NCI-H1105 treated with DMSO at 0.1 percent for 48 hours (cell line): ENCODE measurements at regions not wholly inside any gene's neighbourhood (a gene's known extent, or its start where the extent isn't known, plus 50 kb on each side); places are given as distances from the start of the nearest gene placed in this dataset.

Experiments used
- DNase-seq: peaks from one replicate; lab custom pipeline; 2025; lab: John Stamatoyannopoulos, UW

DNA sequence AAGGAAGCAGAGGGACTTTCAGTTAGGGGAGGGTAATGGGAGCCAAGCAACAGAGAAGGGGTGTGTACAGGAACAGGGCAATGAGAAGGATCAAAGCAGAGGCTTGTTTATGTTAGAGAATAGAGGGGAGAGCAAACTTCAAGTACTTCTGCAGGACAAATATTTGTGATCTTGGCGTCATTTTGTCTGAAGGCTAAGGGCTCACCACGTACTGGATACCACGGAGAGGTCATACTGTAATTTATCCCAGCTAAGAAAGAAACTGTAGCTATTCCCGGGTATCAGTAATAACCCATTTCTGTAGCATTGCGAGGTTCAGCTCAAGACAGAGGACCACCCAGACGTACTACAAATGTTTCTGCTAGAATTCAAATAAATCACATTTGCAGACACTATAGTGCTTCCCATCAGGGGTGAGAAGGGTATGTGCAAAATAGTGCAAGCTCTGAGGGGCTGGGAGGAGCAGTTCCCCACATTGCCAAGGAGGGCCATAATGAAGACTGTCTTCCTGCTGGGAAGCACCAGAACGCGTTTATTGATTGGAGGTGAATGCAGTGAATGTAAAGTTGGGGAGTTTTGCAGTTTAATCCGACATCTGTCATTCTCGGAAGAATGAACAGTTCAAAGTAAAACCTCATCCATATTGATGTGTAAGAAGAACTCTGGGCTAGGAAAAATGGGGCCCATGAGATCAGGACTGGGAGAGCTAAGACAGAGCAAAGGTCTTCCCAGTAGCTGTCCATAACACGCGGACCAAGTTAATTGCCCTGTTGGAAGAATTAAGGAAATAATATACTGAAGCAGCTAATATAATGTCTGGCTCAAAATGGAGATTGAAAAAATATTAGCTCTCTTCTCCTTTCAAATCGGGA, 136.9 kb downstream of the RWDD3 start:
- no peak for DNase-seq

DNA sequence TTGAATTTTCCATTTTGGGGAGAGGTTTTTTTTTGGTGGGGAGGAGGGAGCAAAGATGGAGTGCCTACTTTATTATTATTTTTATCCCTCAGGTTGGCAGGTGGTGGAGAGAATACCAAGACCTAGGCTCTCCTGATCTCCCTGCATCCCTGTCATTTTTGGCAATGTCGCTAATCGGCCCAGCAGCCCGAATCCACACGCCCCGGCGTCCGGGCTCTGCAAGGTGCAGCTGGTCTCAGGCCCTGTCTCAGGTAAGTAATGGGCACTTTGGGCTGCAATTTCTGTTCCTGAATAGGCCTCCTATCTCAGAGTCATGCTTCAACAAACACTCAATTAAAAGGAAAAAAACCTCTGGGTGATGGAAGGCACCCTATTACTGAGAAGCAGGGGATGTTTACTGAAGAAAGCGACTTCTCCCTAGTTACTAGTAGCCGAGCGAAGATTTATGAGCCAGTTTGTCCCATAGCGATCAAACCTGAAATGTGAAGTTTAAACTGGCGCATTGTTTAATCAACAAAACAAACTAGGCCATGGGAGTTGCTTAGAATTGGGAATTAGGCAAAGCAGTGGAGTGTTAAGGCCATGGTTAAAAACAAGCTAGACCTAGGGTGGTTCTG, 137.8 kb downstream of the RWDD3 start:
- DNase-seq: peak; percentile 89

DNA sequence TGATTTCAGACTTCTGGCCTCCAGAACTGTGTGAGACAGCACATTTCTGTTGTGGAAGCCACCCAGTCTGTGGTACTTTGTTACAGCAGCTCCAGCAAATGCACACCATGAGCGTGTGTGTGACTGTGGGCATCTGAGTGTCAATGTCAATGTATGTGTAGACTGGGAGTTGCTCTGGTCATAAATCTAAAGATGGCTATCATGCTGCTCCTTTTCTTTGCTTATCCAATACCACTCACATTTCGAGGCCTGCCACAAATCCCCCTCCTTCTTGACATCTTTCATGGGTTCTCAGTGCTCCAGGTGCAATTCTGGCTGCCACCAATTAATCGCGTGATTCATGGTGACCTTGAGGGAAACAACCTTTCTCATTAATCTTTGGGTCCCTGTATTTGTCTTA, 141.2 kb downstream of the RWDD3 start:
- no peak for DNase-seq

DNA sequence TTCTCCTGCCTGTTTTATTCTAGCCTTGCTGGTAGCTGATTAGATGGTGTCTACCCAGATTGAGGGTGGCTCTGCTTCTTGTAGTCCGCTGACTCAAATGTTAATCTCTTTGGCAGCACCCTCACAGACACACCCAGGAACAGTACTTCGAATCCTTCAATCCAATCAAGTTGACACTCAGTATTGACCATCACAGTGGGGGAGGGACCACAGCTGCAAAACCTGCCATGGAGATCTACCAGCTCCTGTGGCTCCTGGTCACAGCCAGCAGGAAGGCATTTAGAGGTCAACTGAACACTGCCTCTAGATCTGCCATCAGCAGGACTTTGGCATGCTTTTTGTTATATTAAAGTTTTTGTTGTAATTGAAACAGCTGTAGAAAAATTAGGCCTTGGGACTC, 146.9 kb downstream of the RWDD3 start:
- DNase-seq: no peak

DNA sequence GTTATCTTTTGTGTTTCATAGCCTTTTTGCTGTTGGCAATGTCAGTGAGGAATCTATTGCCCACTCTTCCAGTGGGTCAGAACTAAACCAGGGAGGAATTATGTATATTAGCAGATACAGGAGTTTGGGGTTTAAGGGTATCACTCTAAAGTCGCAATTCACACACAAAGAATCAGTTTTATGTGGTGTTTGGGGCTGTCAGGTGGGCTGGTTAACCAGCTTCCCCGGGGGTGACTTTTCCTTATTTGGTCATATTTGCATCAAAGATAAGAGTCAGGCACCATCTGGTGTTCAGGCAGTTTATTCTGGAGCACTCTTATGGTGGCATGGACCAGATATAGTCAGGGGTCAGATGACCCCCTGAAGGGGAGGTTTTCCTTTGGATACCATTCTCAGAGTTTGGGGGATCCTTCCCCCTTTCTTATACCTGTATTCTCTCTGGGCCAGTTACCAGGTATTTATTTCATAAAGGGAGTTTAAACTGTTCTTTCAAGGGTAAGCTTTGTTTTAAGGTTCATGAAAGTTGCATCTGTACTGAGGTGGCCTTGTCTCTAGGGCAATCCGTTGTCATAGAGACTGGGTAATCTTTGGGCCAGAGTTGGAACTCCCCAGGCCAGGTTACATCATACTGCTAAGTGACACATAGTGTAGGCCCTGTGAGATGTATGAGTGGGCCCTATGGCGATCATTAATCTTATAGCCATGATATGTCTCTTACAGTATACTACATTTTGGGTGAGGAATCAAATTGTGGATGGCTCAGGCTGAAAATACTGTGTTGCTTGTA, 148.2 kb downstream of the RWDD3 start:
- DNase-seq: no peak

DNA sequence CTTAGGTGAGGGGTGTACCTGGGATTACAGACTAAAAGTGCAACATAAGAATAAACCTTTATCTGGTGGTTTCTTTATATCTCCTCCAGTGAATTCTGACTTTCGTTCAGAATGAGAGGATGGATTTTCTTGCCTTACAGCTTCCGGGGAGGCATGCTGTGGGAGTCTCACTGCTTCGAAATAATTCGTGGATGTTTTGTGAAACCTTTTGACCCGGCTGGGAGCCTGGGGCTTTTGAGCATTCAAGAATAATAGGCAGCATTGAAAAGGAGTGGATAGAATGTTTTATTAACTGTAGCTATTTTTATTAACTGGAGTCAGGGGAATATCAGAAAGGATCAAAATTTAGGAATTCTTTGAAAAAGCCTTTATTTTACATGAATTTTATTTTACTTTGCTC, 149.1 kb downstream of the RWDD3 start:
- no peak for DNase-seq

DNA sequence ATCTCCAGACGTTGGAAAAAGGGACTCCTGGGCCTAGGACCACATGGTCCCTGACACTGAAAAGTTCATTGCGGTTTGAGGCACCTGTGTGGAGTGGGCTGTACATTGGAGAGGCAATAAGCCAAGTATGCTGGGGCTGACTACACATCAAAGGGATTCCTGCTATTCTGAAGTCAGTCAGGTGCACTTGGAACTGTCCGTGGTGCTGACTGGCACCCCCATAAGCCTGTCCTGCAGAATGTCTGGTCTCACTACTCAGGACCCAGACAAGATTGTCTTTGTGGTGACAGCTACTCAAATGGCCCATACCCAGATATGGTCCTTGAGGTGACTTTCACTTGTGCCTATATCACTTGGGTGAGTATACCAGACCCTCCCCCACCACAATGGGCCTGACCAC, 150.6 kb downstream of the RWDD3 start:
- DNase-seq: no peak

DNA sequence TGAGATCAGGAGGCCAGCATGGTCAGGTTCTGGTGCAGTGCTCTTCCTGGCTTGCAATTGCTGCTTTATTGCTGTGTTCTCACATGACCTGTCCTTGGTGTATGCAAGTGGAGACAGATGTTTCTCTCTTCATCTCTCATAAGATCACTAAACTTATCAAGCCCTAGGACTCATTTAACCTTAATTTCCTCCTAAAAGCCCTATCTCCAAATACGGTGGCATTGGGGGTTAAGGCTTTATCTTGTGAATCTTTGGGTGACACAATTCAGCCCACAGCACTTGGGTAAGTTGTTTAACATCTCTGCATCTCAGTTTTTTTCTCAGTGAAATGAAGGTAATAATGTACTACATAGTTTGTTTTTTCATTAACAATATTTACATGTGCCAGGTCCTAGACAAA, 152.4 kb downstream of the RWDD3 start:
- DNase-seq: no peak

DNA sequence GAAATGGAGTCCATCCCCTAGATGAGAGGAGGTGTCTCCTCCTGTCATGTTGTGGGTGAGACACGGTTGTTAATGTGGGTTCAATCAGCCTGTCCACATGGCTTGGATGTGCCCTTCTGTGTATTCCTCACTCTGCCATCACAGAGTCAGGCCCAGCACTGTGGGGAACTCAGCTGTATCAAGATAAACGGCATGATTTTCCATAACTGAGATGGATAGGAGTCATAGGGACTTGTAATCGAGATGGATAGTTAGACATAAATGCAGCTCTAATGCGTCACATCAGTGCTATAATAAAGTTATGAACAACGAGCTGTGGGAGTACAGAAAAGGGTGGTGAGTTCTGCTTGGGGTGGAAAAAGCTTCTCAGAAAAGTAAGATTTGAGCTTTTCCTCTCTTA, 152.9 kb downstream of the RWDD3 start:
- no peak for DNase-seq

DNA sequence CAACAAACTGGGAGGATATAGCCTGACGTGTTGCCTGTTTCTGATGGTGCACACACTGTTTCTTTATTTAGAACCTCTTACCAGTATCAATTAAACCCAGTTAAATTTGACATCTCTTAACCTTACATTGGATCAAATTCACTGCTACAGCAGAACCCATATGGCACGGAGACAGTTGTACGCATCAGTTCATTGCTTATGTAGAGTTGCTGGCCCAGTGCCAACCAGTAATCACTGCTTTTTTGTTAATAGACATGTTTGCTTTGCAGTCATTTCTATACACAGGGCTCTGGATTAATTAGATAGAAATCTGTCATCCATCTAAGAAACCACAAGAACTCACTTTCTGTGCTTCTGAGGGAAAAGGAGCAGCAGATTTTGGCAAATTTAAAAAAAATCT, 154.0 kb downstream of the RWDD3 start:
- peak; percentile 93 for DNase-seq

DNA sequence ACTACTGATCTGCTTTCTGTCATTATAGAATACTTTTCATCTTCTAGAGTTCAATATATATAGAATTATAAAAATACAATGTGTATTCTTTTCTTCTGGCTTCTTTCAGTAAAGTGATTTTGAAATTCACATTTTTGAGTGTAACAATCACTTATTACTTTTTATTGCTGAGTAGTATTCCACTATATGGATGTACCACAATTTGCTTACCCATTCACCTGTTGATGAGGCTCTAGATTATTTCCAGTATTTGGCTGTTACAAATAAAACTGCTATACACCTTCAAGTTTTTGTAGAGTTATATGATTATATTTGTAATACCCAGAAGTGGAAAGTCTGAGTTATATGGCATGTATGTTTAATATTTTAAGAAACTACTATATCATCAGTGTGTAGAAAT, 159.4 kb downstream of the RWDD3 start:
- DNase-seq: no peak

DNA sequence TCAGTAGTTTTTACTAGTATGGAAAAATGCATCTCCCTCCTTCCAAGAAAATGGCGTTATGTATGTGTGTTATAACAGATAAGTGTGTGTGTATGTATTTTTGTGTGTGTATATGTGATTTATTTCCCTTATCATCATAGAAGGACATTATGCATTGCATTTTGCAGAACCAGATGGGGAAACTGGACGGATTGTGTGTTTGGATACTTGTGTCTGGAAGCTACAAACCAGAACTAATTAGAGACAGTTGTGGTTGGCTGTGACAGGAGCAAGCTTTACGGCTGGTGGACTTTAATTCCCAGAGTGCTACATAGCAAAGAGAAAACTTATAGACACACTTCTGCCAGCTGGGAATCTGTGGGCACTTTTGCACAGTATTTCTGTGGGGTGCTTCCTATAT, 162.5 kb downstream of the RWDD3 start:
- DNase-seq: no peak

DNA sequence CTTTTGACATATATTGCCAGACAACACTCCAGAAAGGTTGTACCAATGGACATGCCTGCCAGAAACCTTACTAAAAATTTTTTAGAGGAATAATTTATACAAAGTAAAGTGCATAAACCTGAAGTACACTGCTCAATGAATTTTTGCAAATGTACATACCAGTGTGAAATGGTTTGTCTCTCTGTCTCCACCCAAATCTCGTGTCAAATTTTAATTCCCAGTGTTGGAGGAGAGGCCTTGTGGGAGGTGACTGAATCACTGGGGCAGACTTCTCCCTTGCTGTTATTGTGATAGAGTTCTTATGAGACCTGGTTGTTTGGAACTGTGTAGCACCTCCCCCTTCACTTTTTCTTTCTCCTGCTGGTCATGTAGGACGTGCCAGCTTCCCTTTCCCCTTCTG, 168.8 kb downstream of the RWDD3 start:
- DNase-seq: no peak

DNA sequence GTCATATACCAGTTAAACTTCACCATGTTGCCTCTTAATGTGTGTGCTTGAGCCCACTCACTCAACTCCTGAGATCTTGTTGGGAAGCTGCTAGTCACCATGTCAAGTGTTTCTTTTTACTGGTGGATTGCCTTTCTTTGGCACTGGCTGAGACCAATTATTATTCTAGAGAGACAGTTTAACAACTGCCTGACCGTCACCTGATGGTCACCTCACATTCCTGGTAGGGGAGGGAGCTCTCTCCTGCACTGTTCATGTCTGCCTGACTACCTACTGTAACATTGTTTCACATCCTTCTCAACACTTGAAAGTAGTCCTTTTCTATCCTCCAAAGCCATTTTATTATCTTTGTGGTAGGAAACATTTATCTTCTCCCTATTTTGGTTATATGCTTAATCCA, 172.3 kb downstream of the RWDD3 start:
- DNase-seq: no peak

DNA sequence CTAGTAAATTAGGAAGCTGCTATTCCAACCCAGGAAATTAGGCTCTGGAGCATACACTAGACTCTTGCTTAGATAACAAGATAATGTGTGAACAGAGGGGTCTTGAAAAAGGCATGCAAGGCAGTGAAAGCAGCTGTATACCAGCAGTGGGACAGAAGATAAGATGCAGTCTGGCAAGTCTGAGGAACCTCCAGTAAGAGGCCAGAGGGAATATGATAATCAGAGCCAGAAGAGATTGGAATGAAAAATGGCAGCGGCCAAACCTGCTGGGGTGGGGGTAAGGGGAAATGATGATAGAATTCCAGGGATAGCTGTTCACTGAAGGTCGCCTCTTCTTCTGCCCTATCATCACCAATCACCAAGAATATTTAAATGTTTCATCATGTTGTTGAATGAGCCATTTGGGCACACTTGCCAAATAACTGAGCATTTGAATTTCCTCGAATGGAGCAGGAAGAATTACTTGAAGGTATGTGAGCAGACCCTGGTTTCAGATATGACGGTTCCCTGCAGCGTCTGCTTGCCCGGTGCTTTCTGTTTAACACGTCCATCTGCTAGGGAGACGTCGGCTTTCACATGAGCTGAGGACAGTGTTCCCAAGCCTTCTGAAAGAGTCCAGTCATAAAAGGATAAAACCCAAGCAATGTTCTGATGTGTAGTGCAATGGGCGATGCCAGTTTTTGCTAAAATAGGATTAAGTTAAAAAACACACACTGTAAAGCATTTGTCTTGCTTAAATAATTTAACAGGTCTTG, 173.3 kb downstream of the RWDD3 start:
- DNase-seq: no peak

DNA sequence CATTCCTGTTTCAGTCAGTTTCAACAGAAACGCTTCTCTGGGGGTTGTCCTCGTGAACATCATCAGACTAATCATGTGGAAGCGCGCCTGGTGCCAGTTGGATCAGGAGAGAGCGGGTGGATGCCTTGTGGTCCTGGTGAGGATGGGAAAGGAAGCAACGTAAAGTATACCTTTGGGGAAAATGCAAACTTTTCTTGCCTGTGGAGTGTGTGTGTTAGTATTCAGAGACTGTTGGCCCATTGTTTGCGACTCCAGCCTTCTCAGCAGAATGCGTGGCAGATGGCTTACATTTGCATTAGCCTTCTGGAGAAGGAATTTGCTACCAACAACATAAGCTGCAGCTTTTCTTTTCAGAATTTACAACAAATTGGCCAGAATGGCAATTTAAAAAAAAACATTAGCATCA, 173.9 kb downstream of the RWDD3 start:
- no peak for DNase-seq

DNA sequence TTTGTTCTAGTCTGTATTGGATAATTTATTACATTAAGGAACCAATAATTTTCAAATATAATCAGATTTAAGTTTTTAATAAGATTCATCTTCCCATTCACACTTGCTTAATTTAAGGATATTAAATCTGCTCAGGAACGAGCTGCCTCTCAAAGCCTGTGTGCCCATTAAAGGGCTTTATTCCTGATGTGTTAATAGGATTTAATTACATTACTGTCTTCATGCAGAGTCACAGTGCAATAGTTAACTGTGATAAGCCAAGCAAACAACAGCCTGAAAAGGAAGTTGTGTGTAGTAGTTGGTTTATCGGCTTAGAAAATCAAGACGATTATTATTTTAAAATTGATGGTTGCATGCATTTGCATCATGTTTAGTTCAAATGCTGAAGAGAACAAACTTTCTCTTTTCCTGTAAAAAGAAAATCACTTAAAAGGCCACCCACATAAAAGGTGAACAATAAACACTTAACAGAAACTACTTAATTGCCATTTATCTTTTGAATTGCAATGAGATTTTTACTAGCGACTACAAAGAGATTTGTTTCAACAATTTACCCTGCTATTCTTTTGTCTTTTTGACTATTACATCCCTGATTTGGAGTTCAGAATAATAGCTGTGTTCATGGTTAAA, 174.6 kb downstream of the RWDD3 start:
- DNase-seq: peak; percentile 71

DNA sequence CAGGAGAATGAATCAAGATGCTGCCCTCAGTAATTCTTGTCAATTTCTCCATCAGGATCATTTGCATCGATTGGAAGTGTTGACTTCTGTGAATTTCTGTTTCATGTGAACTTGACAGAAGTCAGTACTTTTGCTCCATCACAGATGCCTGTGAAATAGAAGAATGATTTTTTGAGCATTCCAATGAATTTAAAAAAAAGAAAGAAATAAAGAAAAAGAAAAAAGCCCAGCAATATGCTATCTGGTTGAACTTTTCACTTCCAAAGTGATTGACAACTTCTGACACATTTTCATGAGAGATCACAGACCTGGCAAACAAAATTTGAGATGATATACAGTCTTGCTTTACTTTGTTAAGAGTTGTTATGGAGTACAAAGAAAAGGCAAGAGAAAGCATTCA, 175.3 kb downstream of the RWDD3 start:
- DNase-seq: no peak

DNA sequence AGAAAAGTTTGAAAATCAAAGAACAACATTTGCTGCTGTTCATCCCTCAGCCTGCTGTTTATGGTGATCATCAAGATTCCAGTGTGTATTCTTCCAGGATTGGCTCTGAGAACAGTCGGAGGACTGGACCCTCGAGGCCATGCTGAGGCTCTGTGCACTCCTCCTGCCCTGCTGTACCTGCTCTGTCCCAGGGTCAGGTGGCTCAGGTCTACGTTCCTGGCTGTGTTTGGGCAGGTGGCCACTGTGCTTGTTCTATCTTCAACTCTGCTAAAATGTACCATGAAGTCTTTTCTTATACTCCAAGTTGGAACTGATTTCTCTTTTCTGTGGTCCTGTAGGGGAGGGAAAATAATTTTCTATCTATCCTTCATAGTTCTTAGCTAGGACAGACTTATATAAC, 175.9 kb downstream of the RWDD3 start:
- DNase-seq: no peak

DNA sequence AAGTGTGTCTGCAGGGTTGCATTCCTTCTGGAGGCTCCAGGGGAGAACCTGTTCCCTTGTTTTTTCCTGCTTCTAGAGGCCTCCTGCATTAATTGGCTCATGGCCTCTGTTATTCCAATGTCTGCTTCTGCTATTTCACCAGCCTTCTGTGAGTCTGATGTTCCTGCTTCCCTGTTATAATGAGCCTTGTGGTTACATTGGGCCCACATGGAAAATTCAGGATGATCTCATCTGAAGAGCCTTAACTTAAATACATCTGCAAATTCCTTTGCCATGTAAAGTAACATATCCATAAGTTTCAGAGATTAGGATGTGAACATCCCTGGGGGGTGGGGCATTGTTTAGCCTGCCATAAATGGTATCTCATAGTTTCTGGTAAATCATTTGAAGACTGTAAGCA, 181.1 kb downstream of the RWDD3 start:
- no peak for DNase-seq

DNA sequence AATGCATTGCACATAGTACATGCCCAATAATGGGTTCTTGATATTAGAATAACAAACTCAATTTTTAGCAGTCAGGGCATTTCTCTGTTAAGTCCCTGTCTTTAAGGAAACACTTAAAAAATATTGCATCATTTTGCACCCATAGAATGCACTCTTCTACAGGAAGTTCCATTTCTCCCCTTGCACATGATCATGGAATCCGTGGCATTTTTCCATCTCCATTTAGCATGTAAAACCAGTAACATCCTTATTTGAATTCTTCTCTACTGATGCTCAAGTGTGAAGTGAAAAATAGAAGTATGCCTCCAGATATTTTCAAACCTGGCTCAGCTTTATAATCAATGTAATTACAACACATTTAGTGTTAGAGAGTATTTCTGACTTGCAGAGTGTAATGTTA, 192.8 kb downstream of the RWDD3 start:
- no peak for DNase-seq

DNA sequence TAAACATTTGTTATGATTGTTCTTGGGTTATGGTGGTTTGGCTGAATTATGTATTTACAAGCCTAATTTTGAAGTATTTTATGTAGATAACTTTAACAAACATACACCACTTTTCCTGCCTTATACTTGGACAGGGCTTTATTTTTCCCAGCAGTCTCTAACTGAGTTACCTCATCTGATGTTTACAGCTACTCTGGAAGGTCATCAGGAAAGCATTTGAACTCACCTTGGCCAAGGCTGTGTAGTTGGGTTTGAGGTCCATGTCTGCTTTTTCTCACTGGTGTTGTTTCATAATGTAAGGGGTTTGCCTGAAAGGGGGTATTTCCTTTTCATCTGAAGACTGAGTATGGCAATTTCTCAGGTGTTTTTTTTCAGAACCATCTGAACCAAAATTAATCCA, 193.5 kb downstream of the RWDD3 start:
- no peak for DNase-seq
